Heart left ventricle (tissue), 13 donors: ENCODE measurements at regions not wholly inside any gene's neighbourhood (a gene's known extent, or its start where the extent isn't known, plus 50 kb on each side); places are given as distances from the start of the nearest gene placed in this dataset.

Experiments
- POLR2A ChIP-seq, 2 donors: fragments of 450-650 bp; IDR thresholded peaks; one replicate each; pipeline ENCODE4 v1.6.1; 2017; ENCODE audit warnings: antibody characterized with exemption in 2 of 2, mild to moderate bottlenecking in 2 of 2, moderate library complexity in 2 of 2
- TF ChIP-seq, protein P1 (sequence below), 12 donors: fragments of 200-600 bp; sonication (generic) in 4 of 12; IDR thresholded peaks; one replicate each; pipeline versions ENCODE4 v1.5.0 to v1.8.0; 2018 to 2022; ENCODE audit warnings: antibody characterized with exemption in 12 of 12, mild to moderate bottlenecking in 5 of 12
- donor health status: ischemic (EF 13 %, LVEDD 7.1; RV severe dilation, severe dysfunction).
- donor health status: DM: no; HTN: yes; CAD: no.
- donor health status: DM: no; HTN: no; CAD: no.
- donor health status: ischemic (EF 25% LVEDD 6.9; RV normal size, moderate dysfunction).
- donor health status: ischemic (EF 25% LVEDD 5.7; RV mildly dilated, moderate dysfunction).
- donor health status: ischemic (EF 35%, LVEDD 5.7; RV mildly dilated, moderate dysfunction).
- donor health status: nonischemic (EF 11% LVEDD 7.7; RV severe dilation, severe dysfunction).
- donor health status: DM: yes; HTN: yes; CAD: no.
- donor health status: PGD.
- donor health status: ischemic (EF 29% LVEDD 5.4; RV normal size, mild dysfunction).
- donor health status: nonischemic (EF 23%, LVEDD 6.1; RV moderate dilation, normal function).

DNA sequence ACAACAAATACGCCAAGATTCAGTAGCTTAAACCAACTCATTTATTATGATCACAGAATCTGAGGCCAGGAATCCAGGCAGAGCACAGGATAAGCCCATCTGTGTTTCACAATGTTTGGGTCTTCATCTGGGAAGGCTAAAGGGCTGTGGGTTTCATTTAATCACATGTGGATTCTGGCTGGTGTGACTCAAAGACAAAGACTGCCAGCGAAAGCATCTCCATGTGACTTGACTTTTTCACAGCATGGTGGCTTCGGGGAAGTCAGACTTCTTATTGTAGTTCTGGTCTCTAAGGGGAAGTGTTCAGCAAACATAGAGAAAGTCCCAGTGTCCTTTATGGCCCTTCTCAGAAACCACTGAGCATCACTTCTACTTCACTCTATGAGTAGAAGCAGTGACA, 1014.4 kb upstream of the GOT2 start:
- TF ChIP-seq, protein P1, sequence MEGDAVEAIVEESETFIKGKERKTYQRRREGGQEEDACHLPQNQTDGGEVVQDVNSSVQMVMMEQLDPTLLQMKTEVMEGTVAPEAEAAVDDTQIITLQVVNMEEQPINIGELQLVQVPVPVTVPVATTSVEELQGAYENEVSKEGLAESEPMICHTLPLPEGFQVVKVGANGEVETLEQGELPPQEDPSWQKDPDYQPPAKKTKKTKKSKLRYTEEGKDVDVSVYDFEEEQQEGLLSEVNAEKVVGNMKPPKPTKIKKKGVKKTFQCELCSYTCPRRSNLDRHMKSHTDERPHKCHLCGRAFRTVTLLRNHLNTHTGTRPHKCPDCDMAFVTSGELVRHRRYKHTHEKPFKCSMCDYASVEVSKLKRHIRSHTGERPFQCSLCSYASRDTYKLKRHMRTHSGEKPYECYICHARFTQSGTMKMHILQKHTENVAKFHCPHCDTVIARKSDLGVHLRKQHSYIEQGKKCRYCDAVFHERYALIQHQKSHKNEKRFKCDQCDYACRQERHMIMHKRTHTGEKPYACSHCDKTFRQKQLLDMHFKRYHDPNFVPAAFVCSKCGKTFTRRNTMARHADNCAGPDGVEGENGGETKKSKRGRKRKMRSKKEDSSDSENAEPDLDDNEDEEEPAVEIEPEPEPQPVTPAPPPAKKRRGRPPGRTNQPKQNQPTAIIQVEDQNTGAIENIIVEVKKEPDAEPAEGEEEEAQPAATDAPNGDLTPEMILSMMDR (IDR thresholded peaks at IDR 0.05): no peak
- no peak for TF ChIP-seq POLR2A (IDR thresholded peaks at IDR 0.05)
